MM.1S (cell line): ENCODE measurements at regions not wholly inside any gene's neighbourhood (a gene's known extent, or its start where the extent isn't known, plus 50 kb on each side); places are given as distances from the start of the nearest gene placed in this dataset.

ENCODE experiments used
- EZH2 ChIP-seq: fragments of 300-600 bp; sonication (generic); optimal IDR thresholded peaks from 2 replicates; pipeline ENCODE3; 2017; ENCODE audit warnings: low read depth, mild to moderate bottlenecking, antibody characterized with exemption, low read length, mixed read lengths
- TF ChIP-seq, protein P1 (sequence below): fragments of 300-600 bp; sonication (generic); IDR thresholded peaks from 2 replicates; pipeline ENCODE4 v1.5.1; 2016; ENCODE audit warnings: antibody characterized with exemption, low read length, mixed read lengths

- TF ChIP-seq, protein P1, sequence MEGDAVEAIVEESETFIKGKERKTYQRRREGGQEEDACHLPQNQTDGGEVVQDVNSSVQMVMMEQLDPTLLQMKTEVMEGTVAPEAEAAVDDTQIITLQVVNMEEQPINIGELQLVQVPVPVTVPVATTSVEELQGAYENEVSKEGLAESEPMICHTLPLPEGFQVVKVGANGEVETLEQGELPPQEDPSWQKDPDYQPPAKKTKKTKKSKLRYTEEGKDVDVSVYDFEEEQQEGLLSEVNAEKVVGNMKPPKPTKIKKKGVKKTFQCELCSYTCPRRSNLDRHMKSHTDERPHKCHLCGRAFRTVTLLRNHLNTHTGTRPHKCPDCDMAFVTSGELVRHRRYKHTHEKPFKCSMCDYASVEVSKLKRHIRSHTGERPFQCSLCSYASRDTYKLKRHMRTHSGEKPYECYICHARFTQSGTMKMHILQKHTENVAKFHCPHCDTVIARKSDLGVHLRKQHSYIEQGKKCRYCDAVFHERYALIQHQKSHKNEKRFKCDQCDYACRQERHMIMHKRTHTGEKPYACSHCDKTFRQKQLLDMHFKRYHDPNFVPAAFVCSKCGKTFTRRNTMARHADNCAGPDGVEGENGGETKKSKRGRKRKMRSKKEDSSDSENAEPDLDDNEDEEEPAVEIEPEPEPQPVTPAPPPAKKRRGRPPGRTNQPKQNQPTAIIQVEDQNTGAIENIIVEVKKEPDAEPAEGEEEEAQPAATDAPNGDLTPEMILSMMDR = no peak
- TF ChIP-seq EZH2 = no peak
Measured at GRCh38 chr13:107130566-107130965, 562.6 kb upstream of the ARGLU1 start.
